ENCODE measurements at regions not wholly inside any gene's neighbourhood (a gene's known extent, or its start where the extent isn't known, plus 50 kb on each side); places are given as distances from the start of the nearest gene placed in this dataset.

DNA sequence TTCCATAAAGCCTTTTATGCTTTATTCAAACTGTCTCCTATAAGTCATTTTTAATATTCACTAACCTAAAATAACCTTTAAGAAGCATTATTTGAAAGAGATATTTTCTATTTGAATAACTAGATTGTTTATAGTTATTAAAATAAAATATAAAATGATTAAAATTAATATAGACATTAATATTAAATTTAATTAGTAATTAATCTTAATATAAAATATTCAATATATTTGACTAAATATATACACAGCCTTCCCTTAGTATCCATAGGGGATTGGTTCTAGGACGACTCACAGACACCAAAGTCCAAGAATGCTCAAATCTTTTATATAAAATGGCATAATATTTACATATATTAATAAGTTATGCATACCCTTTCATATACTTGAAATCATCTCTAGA lies 1014.1 kb downstream of the TBL1XR1 start:
- CTCF ChIA-PET, result no interaction called here
- Mint-ChIP-seq H3K27ac (no peak overlapping the region), H3K4me1 (no peaks in the 10 kb centered on the region), H3K27me3 (no peaks in the 10 kb centered on the region), H3K4me3 (no peak overlapping the region), H3K36me3 (ENCODE audit: low read depth) (no peaks in the 10 kb centered on the region), H3K9me3 (ENCODE audit: low read depth) (peaks cover 6% of the 10 kb centered on the region)
- POLR2A ChIA-PET, result no interaction called here
- no peak for DNase-seq
- ATAC-seq, result no peak
- intact Hi-C loops (cut with DNase I, micrococcal nuclease), result no loop called here

DNA sequence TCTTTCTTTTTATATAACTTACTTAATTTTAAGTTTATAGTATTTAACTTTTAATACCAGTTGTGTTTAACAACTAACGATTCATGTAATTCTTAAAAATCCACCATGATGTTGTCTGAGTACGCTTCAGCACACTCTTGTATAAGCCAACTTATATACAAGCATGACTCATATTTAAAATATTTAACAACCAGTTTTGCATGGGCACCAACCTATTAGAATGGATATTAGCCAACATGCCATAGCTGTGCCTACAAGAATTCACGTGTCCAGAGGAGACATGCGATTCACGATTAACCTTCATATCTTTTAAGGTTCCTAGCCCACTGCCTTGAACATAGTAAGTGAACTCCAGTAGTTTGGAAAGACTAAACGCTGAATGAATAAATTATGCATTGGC lies 1023.2 kb downstream of the TBL1XR1 start:
- no peaks in the 10 kb centered on the region for H3K4me1 Mint-ChIP-seq
- peaks cover 5% of the 10 kb centered on the region for H3K9me3 Mint-ChIP-seq (ENCODE audit: low read depth)
- intact Hi-C loops (cut with DNase I, micrococcal nuclease), result no loop called here
- ATAC-seq, result no peak
- DNase-seq, result no peak
- no peaks in the 10 kb centered on the region for H3K27me3 Mint-ChIP-seq
- CTCF ChIA-PET, result no interaction called here
- no peak overlapping the region for H3K27ac Mint-ChIP-seq
- H3K36me3 Mint-ChIP-seq (ENCODE audit: low read depth), result no peaks in the 10 kb centered on the region
- no peak overlapping the region for H3K4me3 Mint-ChIP-seq
- POLR2A ChIA-PET, result no interaction called here

DNA sequence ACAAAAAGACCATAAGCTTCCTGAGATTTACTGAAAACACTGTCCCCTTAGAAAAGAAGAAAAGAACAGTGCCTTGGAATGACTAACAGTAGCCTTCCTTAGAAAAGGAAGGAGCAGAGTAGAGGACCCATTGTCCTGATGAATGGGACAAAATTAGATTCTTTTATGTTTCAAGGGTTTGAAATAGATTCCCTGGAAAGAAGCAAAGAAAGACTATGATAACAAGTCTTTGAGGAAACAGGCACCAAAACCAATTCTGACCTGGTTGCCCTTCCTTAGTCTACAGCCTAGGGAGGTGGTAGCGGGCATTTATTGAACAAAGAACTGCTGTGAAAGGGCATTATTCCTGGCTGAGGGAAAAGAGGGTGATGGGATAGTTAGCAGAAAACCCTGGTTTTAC lies 1024.8 kb downstream of the TBL1XR1 start:
- POLR2A ChIA-PET, result no interaction called here
- no peaks in the 10 kb centered on the region for H3K36me3 Mint-ChIP-seq (ENCODE audit: low read depth)
- ATAC-seq (no peak), DNase-seq (no peak)
- intact Hi-C loops (cut with DNase I, micrococcal nuclease), result no loop called here
- H3K9me3 Mint-ChIP-seq (ENCODE audit: low read depth), result peaks cover 5% of the 10 kb centered on the region
- CTCF ChIA-PET, result interaction anchor here (0.8 kb wide), 1 partner anchor 472 kb away, joined by 3 read pairs; no protein-coding TSS in a partner anchor
- H3K27me3 Mint-ChIP-seq, result no peaks in the 10 kb centered on the region
- H3K4me1 Mint-ChIP-seq, result no peaks in the 10 kb centered on the region
- no peak overlapping the region for H3K4me3 Mint-ChIP-seq
- no peak overlapping the region for H3K27ac Mint-ChIP-seq

DNA sequence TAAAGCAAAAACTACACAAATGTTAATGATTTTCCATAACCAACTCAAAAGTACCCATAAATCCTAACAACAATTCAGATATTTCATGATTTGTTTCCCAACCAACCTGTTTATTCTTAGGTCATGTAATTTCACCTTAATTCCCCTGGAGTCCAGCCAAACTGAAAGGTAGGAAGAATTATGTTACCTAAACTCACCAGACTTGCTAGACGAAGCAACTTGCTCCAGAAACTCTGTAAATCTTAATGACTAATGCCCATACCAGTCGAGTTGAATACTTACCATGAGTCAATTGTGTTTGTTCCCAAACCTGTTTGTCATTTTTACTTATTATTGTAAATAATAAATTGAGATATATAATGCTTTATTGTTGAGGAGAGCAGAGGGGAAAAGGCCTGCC lies 1030.0 kb downstream of the TBL1XR1 start:
- no peak overlapping the region for H3K27ac Mint-ChIP-seq
- ChIA-PET CTCF (no interaction called here), POLR2A (no interaction called here)
- H3K9me3 Mint-ChIP-seq (ENCODE audit: low read depth), result peaks cover 14% of the 10 kb centered on the region
- no peak overlapping the region for H3K4me3 Mint-ChIP-seq
- DNase-seq, result no peak
- no peaks in the 10 kb centered on the region for H3K27me3 Mint-ChIP-seq
- ATAC-seq, result no peak
- intact Hi-C loops (cut with DNase I, micrococcal nuclease), result no loop called here
- H3K4me1 Mint-ChIP-seq, result no peaks in the 10 kb centered on the region
- no peaks in the 10 kb centered on the region for H3K36me3 Mint-ChIP-seq (ENCODE audit: low read depth)

DNA sequence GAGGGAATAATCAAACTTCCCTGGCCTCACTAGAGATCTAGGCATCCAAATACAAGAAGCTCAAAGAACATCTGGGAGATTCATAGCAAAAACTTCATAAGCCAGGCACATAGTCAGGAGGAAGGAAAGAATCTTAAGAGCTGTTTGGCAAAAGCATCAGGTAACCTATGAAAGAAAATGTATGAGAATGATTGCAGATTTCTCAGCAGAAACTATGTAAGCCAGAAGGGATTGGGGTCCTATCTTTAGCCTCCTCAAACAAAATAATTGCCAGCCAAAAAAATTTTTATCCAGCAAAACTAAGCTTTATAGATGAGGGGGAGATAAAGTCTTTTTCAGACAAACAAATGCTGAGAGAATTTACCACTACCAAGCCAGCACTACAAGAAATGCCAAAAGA lies 1036.3 kb downstream of the TBL1XR1 start:
- ATAC-seq (no peak), DNase-seq (no peak)
- ChIA-PET CTCF (no interaction called here), POLR2A (no interaction called here)
- Mint-ChIP-seq H3K4me3 (no peak overlapping the region), H3K36me3 (ENCODE audit: low read depth) (no peaks in the 10 kb centered on the region), H3K27me3 (no peaks in the 10 kb centered on the region), H3K4me1 (no peaks in the 10 kb centered on the region), H3K27ac (no peak overlapping the region), H3K9me3 (ENCODE audit: low read depth) (peaks cover 22% of the 10 kb centered on the region)
- intact Hi-C loops (cut with DNase I, micrococcal nuclease), result no loop called here

DNA sequence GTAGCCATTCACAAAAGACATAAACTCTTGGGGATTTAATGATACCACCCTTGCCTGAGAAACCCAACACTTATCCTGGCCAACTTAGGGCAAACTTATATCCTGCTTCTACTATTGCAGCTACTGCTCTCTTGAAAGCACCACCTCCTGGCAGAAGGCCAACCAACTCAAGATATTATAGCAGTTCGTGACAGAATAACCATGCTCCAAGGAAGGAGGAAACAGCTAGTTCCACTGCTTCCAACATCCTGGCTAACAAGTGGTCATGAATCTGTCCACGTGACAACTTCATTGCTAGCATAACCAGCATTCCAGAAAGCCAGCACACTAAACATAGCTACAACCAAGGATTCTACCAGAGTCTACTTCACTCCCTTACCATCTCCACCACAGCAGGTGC lies 1037.5 kb downstream of the TBL1XR1 start:
- intact Hi-C loops (cut with DNase I, micrococcal nuclease), result no loop called here
- no peak overlapping the region for H3K4me3 Mint-ChIP-seq
- POLR2A ChIA-PET, result interaction anchor here (0.6 kb wide), 1 partner anchor 48 kb away, joined by 7 read pairs; no protein-coding TSS in a partner anchor
- H3K9me3 Mint-ChIP-seq (ENCODE audit: low read depth), result peaks cover 17% of the 10 kb centered on the region
- no peaks in the 10 kb centered on the region for H3K27me3 Mint-ChIP-seq
- DNase-seq (no peak), ATAC-seq (no peak)
- H3K4me1 Mint-ChIP-seq, result no peaks in the 10 kb centered on the region
- no peak overlapping the region for H3K27ac Mint-ChIP-seq
- H3K36me3 Mint-ChIP-seq (ENCODE audit: low read depth), result no peaks in the 10 kb centered on the region
- CTCF ChIA-PET, result no interaction called here

DNA sequence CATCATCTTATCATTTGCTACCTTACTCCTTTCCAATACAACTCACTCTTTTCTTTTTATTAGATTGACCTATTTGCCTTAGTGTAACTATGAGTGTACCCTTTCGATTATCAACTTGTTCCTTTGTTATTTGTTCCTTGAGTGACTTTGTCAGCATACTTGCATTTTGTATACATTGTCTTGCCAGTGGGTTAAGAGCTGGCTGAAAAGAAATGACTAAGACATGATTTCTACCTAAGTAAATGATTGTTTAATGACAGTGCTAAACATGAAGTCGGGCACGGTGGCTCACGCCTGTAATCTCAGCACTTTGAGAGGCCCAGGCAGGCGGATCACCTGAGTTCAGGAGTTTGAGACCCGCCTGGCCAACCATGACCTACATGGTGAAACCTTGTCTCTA lies 1042.3 kb downstream of the TBL1XR1 start:
- Mint-ChIP-seq H3K4me1 (no peaks in the 10 kb centered on the region), H3K36me3 (ENCODE audit: low read depth) (no peaks in the 10 kb centered on the region), H3K4me3 (no peak overlapping the region), H3K9me3 (ENCODE audit: low read depth) (peaks cover 8% of the 10 kb centered on the region), H3K27me3 (no peaks in the 10 kb centered on the region), H3K27ac (no peak overlapping the region)
- ATAC-seq (no peak), DNase-seq (no peak)
- POLR2A ChIA-PET, result no interaction called here
- CTCF ChIA-PET, result no interaction called here
- intact Hi-C loops (cut with DNase I, micrococcal nuclease), result no loop called here

DNA sequence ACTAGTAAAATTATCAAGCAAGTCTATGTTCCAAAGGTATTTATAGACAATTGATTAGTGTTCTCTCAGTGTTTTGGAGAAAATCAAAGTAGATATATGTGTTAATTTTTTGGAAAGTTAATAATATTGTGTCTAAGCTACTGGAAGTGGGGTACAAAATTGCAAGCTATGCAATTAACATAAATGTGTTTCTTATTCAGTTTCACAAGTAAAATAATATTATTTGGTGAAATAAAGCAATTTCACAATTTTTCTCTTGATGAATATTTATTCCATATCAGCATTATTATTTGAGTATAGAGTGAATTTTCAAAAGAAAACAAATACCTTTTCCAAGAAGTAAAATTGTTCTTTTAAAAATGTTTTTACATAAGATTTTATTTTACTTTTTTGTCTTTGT lies 1047.7 kb downstream of the TBL1XR1 start:
- Mint-ChIP-seq H3K4me1 (no peaks in the 10 kb centered on the region), H3K9me3 (ENCODE audit: low read depth) (peaks cover 2% of the 10 kb centered on the region), H3K4me3 (no peak overlapping the region), H3K27me3 (no peaks in the 10 kb centered on the region), H3K27ac (no peak overlapping the region), H3K36me3 (ENCODE audit: low read depth) (no peaks in the 10 kb centered on the region)
- ChIA-PET CTCF (no interaction called here), POLR2A (no interaction called here)
- intact Hi-C loops (cut with DNase I, micrococcal nuclease), result no loop called here
- no peak for ATAC-seq
- no peak for DNase-seq

DNA sequence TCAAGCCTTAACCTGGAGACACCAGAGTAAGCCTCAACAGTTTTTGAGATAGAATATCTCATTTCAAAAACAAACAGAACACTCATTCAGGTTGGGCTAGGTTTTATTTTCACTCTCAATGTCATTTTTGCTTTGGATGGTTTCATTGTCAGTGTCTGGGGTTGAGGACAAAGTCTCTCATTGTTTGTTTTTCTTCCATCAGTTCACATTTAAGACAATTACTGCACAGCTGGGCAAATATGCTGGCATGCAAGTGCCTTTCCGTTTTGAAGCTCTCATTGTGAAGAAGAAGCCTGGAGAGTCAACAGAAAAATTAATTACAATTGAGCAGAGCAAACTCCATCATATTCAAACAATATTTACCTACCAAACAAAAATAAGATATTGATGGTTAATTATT lies 1050.0 kb downstream of the TBL1XR1 start:
- ChIA-PET CTCF (no interaction called here), POLR2A (no interaction called here)
- Mint-ChIP-seq H3K27me3 (no peaks in the 10 kb centered on the region), H3K4me1 (no peaks in the 10 kb centered on the region), H3K9me3 (ENCODE audit: low read depth) (peaks cover 7% of the 10 kb centered on the region), H3K36me3 (ENCODE audit: low read depth) (no peaks in the 10 kb centered on the region), H3K27ac (no peak overlapping the region), H3K4me3 (no peak overlapping the region)
- intact Hi-C loops (cut with DNase I, micrococcal nuclease), result no loop called here
- ATAC-seq (no peak), DNase-seq (no peak)

DNA sequence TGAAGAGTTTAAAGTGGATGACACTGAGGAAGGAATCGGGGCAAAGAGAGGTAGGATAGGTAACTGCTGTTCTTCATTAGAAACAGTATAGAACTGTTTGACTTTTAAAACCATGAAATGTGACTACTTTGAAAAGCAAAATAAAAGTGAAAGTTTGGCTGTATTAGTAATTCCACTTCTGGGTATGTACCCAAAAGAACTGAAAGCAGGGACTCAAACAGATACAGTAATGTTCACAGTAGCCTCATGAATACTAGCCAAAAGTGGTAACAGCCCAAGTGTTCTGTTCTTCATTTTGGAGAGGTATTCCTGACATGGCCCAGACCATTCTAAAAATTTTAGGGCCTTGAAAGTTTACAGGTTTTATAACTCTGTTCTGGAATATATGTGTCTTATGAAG lies 1055.4 kb downstream of the TBL1XR1 start:
- no peak overlapping the region for H3K27ac Mint-ChIP-seq
- no peak overlapping the region for H3K4me3 Mint-ChIP-seq
- peaks cover 10% of the 10 kb centered on the region for H3K9me3 Mint-ChIP-seq (ENCODE audit: low read depth)
- DNase-seq (no peak), ATAC-seq (no peak)
- ChIA-PET CTCF (no interaction called here), POLR2A (no interaction called here)
- H3K36me3 Mint-ChIP-seq (ENCODE audit: low read depth), result no peaks in the 10 kb centered on the region
- intact Hi-C loops (cut with DNase I, micrococcal nuclease), result no loop called here
- H3K4me1 Mint-ChIP-seq, result no peaks in the 10 kb centered on the region
- no peaks in the 10 kb centered on the region for H3K27me3 Mint-ChIP-seq

DNA sequence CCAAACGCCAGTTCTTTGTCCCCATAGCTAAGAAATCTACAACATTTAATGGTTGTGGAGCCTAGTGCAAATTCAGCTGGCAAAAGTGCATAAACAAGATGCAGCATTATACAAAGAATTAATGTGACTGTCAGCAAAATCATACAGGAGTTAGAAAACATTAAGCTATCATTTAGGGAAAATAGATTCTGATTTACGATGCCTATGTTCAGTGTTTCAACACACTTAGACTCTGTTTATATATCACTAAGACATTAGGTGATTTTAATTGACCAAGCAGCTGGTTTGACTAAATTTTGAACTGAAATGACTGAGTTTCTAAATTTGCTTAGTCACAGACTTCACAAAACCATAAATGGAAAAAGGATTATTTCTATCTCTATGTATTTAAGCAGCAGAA lies 1076.8 kb downstream of the TBL1XR1 start:
- H3K27ac Mint-ChIP-seq, result no peak overlapping the region
- ATAC-seq (no peak), DNase-seq (no peak)
- intact Hi-C loops (cut with DNase I, micrococcal nuclease), result no loop called here
- H3K4me3 Mint-ChIP-seq, result no peak overlapping the region
- POLR2A ChIA-PET, result no interaction called here
- H3K4me1 Mint-ChIP-seq, result no peaks in the 10 kb centered on the region
- H3K36me3 Mint-ChIP-seq (ENCODE audit: low read depth), result no peaks in the 10 kb centered on the region
- H3K27me3 Mint-ChIP-seq, result no peaks in the 10 kb centered on the region
- H3K9me3 Mint-ChIP-seq (ENCODE audit: low read depth), result peaks cover 10% of the 10 kb centered on the region
- CTCF ChIA-PET, result no interaction called here

DNA sequence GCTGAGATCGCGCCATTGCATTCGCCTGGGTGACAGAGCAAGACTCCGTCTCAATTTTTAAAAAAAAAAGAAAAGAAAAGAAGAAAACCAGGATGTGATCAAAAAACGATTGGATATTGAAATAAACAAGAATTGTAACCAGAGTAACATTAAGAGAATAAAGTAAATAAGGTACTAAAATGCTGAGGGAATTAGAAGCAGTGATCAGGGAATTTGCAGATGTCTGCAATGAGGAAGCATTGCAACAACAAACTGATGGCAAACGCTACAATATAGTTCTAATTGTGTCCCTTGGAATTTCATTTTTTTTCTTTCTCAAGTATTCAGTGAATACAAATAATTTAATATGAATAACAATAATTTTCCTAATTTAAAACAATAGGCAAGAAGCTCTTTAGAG lies 1077.5 kb downstream of the TBL1XR1 start:
- Mint-ChIP-seq H3K4me3 (no peak overlapping the region), H3K9me3 (ENCODE audit: low read depth) (peaks cover 11% of the 10 kb centered on the region), H3K27ac (no peak overlapping the region), H3K36me3 (ENCODE audit: low read depth) (no peaks in the 10 kb centered on the region), H3K4me1 (no peaks in the 10 kb centered on the region), H3K27me3 (no peaks in the 10 kb centered on the region)
- ChIA-PET POLR2A (no interaction called here), CTCF (no interaction called here)
- ATAC-seq, result no peak
- no peak for DNase-seq
- intact Hi-C loops (cut with DNase I, micrococcal nuclease), result no loop called here

DNA sequence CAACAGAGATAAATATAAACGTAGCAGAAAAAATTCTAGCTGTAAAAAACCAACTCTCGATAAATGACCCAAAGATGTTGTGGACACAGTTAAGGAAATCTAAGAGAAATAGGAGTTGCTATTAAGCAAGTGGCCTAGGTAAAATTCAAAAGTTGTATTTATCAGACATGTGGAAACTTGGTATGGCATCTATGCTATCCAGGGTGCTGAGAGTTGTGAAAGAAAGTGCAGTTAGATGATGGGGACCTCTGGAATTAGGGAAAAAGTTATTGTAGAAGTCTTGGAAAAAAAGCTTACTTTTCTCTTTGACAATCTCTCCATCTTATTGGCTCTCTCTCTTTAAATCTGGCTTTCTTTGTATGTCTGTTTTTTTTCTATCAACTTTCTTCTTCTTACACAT lies 1090.9 kb downstream of the TBL1XR1 start:
- Mint-ChIP-seq H3K4me1 (no peaks in the 10 kb centered on the region), H3K4me3 (no peak overlapping the region), H3K27me3 (no peaks in the 10 kb centered on the region), H3K27ac (no peak overlapping the region), H3K9me3 (ENCODE audit: low read depth) (peaks cover 4% of the 10 kb centered on the region), H3K36me3 (ENCODE audit: low read depth) (no peaks in the 10 kb centered on the region)
- CTCF ChIA-PET, result no interaction called here
- intact Hi-C loops (cut with DNase I, micrococcal nuclease), result no loop called here
- DNase-seq (no peak), ATAC-seq (no peak)
- POLR2A ChIA-PET, result no interaction called here

Data from activated CD4-positive, alpha-beta T cell treated with anti-CD3 and anti-CD28 coated beads for 36 hours (primary cell).